HCT116 (cell line): ENCODE measurements at regions not wholly inside any gene's neighbourhood (a gene's known extent, or its start where the extent isn't known, plus 50 kb on each side); places are given as distances from the start of the nearest gene placed in this dataset.

Source experiments
- ATAC-seq: fragments of 200-7000 bp; cut with Tn5 transposase; 2 replicates; pipeline ENCODE4 v1.9.1; 2020; ENCODE audit warnings: mild to moderate bottlenecking, moderate library complexity
- BruUV-seq: library from RNA; stranded (reverse); fragments of 400-500 nt; replicated peaks from 2 replicates; lab custom pipeline; 2021; lab: Mats Ljungman, UMichigan
- CTCF ChIA-PET: fragments of 300-600 bp; sonication (Branson Sonifier 250); formaldehyde crosslinking; loops from one replicate; lab custom pipeline; 2021; ENCODE audit warnings: antibody characterized with exemption; lab: Charles Lee
- POLR2A ChIA-PET: fragments of 300-600, 350-600 bp; sonication (Branson Sonifier 250); formaldehyde crosslinking; loops from one replicate; lab custom pipeline; 2021; ENCODE audit warnings: antibody characterized with exemption; lab: Charles Lee
- RAD21 ChIA-PET, 2 experiments: fragments of 300-600 bp; sonication (Branson Sonifier 250); formaldehyde crosslinking; loops; one replicate each; lab custom pipeline; 2023; ENCODE audit warnings: low total read pairs in 2 of 2; ENCODE audit not compliant: uncharacterized antibody in 2 of 2, unreplicated experiment in 2 of 2, low non-redundant PET in 1 of 2; lab: Charles Lee
- DNase-seq: peaks from one replicate; pipeline ENCODE4 v3.0.0-alpha.2; 2010; ENCODE audit warnings: low read depth, low spot score
- H2AFZ ChIP-seq: fragments of 200-600 bp; shearing (Covaris generic), sonication (generic); 2 replicates; pipeline ENCODE4 v1.6.1; 2017; ENCODE audit warnings: low read depth, mixed run types, mixed read lengths, antibody characterized with exemption, low read length; ENCODE audit not compliant: poor library complexity, severe bottlenecking
- H3K27ac ChIP-seq: 2 replicates; pipeline ENCODE4 v1.5.1; 2012; ENCODE audit warnings: low read depth, low read length
- H3K27me3 ChIP-seq: fragments of 200-600 bp; sonication (generic); 2 replicates; pipeline ENCODE4 v1.6.1; 2016; ENCODE audit warnings: mixed run types, low read length, mixed read lengths; ENCODE audit not compliant: insufficient read depth
- H3K36me3 ChIP-seq, 2 experiments: fragments of 200-500 bp in 1 of 2; fragments of 200-600 bp in 1 of 2; sonication (Bioruptor generic) in 1 of 2; sonication (generic) in 1 of 2; 2 replicates each; pipeline versions ENCODE4 v1.5.1 to v1.6.1; 2014 to 2016; ENCODE audit warnings: low read length in 2 of 2, inconsistent platforms in 1 of 2, mixed read lengths in 1 of 2, mixed run types in 1 of 2; ENCODE audit not compliant: insufficient read depth in 2 of 2, control insufficient read depth in 1 of 2
- H3K4me1 ChIP-seq, 2 experiments: fragments of 200-600 bp in 1 of 2; sonication (generic) in 1 of 2; 2 replicates each; pipeline versions ENCODE4 v1.5.1 to v1.6.1; 2012 to 2017; ENCODE audit warnings: low read length in 2 of 2, inconsistent platforms in 1 of 2, mild to moderate bottlenecking in 1 of 2, mixed read lengths in 1 of 2, mixed run types in 1 of 2, moderate library complexity in 1 of 2; ENCODE audit not compliant: insufficient read depth in 2 of 2, control insufficient read depth in 1 of 2
- H3K4me2 ChIP-seq: fragments of 200-600 bp; sonication (generic); 2 replicates; pipeline ENCODE4 v1.6.1; 2017; ENCODE audit warnings: mixed run types, low read length, mixed read lengths
- H3K4me3 ChIP-seq, 2 experiments: fragments of 200-600 bp in 1 of 2; sonication (generic) in 1 of 2; replicated peaks in 1 of 2; 2 replicates each; pipeline ENCODE4 v1.5.1; 2011 to 2016; ENCODE audit warnings: low read length in 2 of 2, control low read depth in 1 of 2, low read depth in 1 of 2, mild to moderate bottlenecking in 1 of 2, mixed read lengths in 1 of 2, mixed run types in 1 of 2
- H3K79me2 ChIP-seq: fragments of 200-600 bp; sonication (generic); 2 replicates; pipeline ENCODE4 v1.6.1; 2017; ENCODE audit warnings: mild to moderate bottlenecking, mixed run types, low read length, moderate library complexity, mixed read lengths; ENCODE audit not compliant: insufficient read depth
- H3K9ac ChIP-seq: fragments of 200-600 bp; sonication (generic); 2 replicates; pipeline ENCODE4 v1.6.1; 2016; ENCODE audit warnings: low read length, mixed read lengths
- H3K9me2 ChIP-seq: fragments of 200-600 bp; sonication (generic), shearing (Covaris generic); 2 replicates; pipeline ENCODE4 v1.6.1; 2017; ENCODE audit warnings: mixed run types, mild to moderate bottlenecking, moderate library complexity; ENCODE audit not compliant: insufficient read depth
- H3K9me3 ChIP-seq, 2 experiments: fragments of 200-500 bp in 1 of 2; fragments of 200-600 bp in 1 of 2; sonication (Bioruptor generic) in 1 of 2; sonication (generic) in 1 of 2; 2 replicates each; pipeline ENCODE4 v1.6.1; 2014 to 2017; ENCODE audit warnings: low read length in 2 of 2, mixed read lengths in 2 of 2, inconsistent platforms in 1 of 2, low read depth in 1 of 2, mild to moderate bottlenecking in 1 of 2, mixed run types in 1 of 2, moderate library complexity in 1 of 2; ENCODE audit not compliant: control insufficient read depth in 1 of 2, insufficient read depth in 1 of 2
- H4K20me1 ChIP-seq: fragments of 200-600 bp; sonication (generic), shearing (Covaris generic); 2 replicates; pipeline ENCODE4 v1.6.1; 2017; ENCODE audit warnings: mixed run types, mild to moderate bottlenecking, moderate library complexity; ENCODE audit not compliant: insufficient read depth
- CBX3 ChIP-seq: IDR thresholded peaks from 2 replicates; pipeline ENCODE4 v1.6.1; 2012; ENCODE audit warnings: low read depth
- CEBPB ChIP-seq: IDR thresholded peaks from 2 replicates; pipeline ENCODE4 v1.6.1; 2012; ENCODE audit warnings: low read depth
- FOSL1 ChIP-seq: IDR thresholded peaks from 2 replicates; pipeline ENCODE4 v1.6.1; 2012; ENCODE audit warnings: low read depth
- JUND ChIP-seq: IDR thresholded peaks from 2 replicates; pipeline ENCODE4 v1.6.1; 2012
- POLR2A ChIP-seq: IDR thresholded peaks from 2 replicates; pipeline ENCODE4 v1.7.0; 2011; ENCODE audit warnings: borderline replicate concordance; ENCODE audit not compliant: insufficient read depth, insufficient read length; ENCODE audit errors: extremely low read depth
- TCF7L2 ChIP-seq: IDR thresholded peaks from 2 replicates; pipeline ENCODE4 v1.7.0; 2011; ENCODE audit warnings: borderline replicate concordance, inconsistent platforms; ENCODE audit not compliant: insufficient read depth, insufficient read length; ENCODE audit errors: extremely low read depth
- ZFX ChIP-seq: fragments of 450-650 bp; IDR thresholded peaks from 2 replicates; pipeline ENCODE4 v1.6.1; 2017
- intact Hi-C: fragments of 100-400 bp; cut with micrococcal nuclease; formaldehyde crosslinking; loops from 2 replicates; pipeline ENCODE4 v1.10.0; 2022
- TF ChIP-seq, protein P1 (sequence below), 3 experiments: fragments of 200-600 bp in 1 of 3; sonication (generic) in 1 of 3; IDR thresholded peaks in 2 of 3; conservative IDR thresholded peaks in 1 of 3; 2 replicates each; pipeline ENCODE4 v1.5.1; 2012 to 2017; ENCODE audit warnings: low read depth in 2 of 3, low read length in 2 of 3, antibody characterized with exemption in 1 of 3, borderline replicate concordance in 1 of 3, control low read depth in 1 of 3, mild to moderate bottlenecking in 1 of 3, mixed read lengths in 1 of 3, mixed run types in 1 of 3, moderate library complexity in 1 of 3; ENCODE audit not compliant: insufficient read depth in 1 of 3
- TF ChIP-seq, protein P2 (sequence below): IDR thresholded peaks from 2 replicates; pipeline ENCODE4 v1.6.1; 2012
- TF ChIP-seq, protein P3 (sequence below): IDR thresholded peaks from 2 replicates; pipeline ENCODE4 v1.6.1; 2012; ENCODE audit warnings: low read depth

DNA sequence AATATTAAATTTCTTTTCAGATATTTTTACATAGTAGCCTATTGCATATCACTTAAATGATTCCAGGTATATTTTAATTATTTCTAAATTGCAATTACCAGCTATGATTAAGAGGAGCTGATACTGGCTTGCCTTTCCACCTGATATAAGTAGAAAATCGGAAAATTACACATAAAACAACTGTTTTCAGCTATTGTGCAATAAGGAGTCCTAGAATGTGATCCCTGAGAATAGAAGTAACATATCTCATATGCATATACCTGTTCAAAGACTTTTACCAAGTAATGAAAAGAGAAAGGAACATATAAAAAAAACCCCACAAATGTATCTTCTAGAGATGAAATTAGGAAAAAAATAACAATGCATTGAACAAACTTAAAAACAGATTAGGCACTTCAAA is 1354.6 kb upstream of the PCDH9 start:
- POLR2A ChIA-PET, result no interaction called here

More for the DNA sequence above, 1354.6 kb upstream of the PCDH9 start:
- no peaks in the 10 kb centered on the region for H3K4me1 ChIP-seq
- no peaks in the 10 kb centered on the region for H4K20me1 ChIP-seq
- DNase-seq (no peak), ATAC-seq (no peak)
- no peaks in the 10 kb centered on the region for H3K9me2 ChIP-seq
- TF ChIP-seq CBX3, result no peak
- no peak for TF ChIP-seq TCF7L2
- no peak for TF ChIP-seq JUND
- no peak for TF ChIP-seq CEBPB
- TF ChIP-seq FOSL1, result no peak
- TF ChIP-seq, protein P1, sequence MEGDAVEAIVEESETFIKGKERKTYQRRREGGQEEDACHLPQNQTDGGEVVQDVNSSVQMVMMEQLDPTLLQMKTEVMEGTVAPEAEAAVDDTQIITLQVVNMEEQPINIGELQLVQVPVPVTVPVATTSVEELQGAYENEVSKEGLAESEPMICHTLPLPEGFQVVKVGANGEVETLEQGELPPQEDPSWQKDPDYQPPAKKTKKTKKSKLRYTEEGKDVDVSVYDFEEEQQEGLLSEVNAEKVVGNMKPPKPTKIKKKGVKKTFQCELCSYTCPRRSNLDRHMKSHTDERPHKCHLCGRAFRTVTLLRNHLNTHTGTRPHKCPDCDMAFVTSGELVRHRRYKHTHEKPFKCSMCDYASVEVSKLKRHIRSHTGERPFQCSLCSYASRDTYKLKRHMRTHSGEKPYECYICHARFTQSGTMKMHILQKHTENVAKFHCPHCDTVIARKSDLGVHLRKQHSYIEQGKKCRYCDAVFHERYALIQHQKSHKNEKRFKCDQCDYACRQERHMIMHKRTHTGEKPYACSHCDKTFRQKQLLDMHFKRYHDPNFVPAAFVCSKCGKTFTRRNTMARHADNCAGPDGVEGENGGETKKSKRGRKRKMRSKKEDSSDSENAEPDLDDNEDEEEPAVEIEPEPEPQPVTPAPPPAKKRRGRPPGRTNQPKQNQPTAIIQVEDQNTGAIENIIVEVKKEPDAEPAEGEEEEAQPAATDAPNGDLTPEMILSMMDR (IDR thresholded peaks at IDR 0.05 in 2 of 3, conservative IDR thresholded peaks at IDR 0.05 in 1 of 3; ENCODE audit: borderline replicate concordance in 1 of 3, insufficient read depth in 1 of 3, low read depth in 2 of 3, low read length in 2 of 3), result no peak
- no peak for TF ChIP-seq POLR2A
- no peak for TF ChIP-seq ZFX
- TF ChIP-seq, protein P2, sequence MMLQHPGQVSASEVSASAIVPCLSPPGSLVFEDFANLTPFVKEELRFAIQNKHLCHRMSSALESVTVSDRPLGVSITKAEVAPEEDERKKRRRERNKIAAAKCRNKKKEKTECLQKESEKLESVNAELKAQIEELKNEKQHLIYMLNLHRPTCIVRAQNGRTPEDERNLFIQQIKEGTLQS, result no peak
- TF ChIP-seq, protein P3, sequence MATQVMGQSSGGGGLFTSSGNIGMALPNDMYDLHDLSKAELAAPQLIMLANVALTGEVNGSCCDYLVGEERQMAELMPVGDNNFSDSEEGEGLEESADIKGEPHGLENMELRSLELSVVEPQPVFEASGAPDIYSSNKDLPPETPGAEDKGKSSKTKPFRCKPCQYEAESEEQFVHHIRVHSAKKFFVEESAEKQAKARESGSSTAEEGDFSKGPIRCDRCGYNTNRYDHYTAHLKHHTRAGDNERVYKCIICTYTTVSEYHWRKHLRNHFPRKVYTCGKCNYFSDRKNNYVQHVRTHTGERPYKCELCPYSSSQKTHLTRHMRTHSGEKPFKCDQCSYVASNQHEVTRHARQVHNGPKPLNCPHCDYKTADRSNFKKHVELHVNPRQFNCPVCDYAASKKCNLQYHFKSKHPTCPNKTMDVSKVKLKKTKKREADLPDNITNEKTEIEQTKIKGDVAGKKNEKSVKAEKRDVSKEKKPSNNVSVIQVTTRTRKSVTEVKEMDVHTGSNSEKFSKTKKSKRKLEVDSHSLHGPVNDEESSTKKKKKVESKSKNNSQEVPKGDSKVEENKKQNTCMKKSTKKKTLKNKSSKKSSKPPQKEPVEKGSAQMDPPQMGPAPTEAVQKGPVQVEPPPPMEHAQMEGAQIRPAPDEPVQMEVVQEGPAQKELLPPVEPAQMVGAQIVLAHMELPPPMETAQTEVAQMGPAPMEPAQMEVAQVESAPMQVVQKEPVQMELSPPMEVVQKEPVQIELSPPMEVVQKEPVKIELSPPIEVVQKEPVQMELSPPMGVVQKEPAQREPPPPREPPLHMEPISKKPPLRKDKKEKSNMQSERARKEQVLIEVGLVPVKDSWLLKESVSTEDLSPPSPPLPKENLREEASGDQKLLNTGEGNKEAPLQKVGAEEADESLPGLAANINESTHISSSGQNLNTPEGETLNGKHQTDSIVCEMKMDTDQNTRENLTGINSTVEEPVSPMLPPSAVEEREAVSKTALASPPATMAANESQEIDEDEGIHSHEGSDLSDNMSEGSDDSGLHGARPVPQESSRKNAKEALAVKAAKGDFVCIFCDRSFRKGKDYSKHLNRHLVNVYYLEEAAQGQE, result no peak
- no peaks in the 10 kb centered on the region for H3K9me3 ChIP-seq
- H3K4me3 ChIP-seq, result no peak overlapping the region
- no peaks in the 10 kb centered on the region for H3K27me3 ChIP-seq
- intact Hi-C loops, result no loop called here
- H3K4me2 ChIP-seq, result no peak overlapping the region
- H3K79me2 ChIP-seq, result no peaks in the 10 kb centered on the region
- no TSS peak for BruUV-seq
- no peak overlapping the region for H3K27ac ChIP-seq
- ChIA-PET RAD21 (no interaction called here), CTCF (no interaction called here)
- H2AFZ ChIP-seq, result no peak overlapping the region
- H3K9ac ChIP-seq, result no peak overlapping the region
- no peaks in the 10 kb centered on the region for H3K36me3 ChIP-seq
